HUDEP-2 (cell line): ENCODE measurements at regions not wholly inside any gene's neighbourhood (a gene's known extent, or its start where the extent isn't known, plus 50 kb on each side); places are given as distances from the start of the nearest gene placed in this dataset.

Experiments used
- DNase-seq, 76 experiments: peaks; one replicate each; lab custom pipeline; 2025; ENCODE audit not compliant: unreplicated experiment in 76 of 76; lab: John Stamatoyannopoulos, UW

DNA sequence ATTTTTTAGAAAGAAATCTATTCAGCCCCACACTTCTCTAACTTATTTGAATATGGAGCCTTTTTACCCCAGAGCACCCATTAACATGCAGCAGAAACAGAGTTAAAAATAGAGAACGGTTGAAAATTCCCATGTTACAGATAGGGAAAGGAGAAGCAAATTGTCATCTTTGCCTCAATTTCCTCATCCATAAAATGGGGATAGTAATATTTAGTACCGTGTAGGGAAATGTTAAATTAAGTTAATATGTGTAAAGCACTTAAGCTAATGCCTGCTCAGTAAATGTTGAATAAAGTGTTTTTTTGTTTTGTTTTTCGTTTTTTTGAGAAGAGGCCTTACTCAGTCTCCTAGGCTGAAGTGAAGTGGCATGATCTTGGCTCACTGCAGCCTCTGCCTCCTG, 50.3 kb downstream of the NAV1 start:
- no peak for DNase-seq

DNA sequence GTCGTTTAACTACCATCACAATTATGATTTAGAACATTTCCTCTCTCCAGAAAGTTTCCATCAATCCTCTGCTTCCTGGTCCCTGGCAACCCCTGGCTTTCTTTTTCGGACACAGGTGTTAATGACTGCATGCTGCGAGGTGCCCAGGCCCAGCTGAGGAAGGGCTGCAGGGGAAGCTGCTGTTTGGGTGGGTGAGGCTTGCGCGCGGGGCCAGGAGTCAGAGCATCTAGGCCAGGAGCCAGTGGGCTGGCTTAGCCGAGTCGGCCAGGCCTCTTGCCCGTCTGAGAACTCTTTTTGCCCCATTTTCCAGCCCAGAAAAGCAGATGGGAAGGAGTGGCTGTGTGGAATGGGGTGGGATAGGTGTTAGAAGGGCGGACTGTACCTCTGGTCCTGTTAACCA, 51.5 kb downstream of the NAV1 start:
- no peak for DNase-seq

DNA sequence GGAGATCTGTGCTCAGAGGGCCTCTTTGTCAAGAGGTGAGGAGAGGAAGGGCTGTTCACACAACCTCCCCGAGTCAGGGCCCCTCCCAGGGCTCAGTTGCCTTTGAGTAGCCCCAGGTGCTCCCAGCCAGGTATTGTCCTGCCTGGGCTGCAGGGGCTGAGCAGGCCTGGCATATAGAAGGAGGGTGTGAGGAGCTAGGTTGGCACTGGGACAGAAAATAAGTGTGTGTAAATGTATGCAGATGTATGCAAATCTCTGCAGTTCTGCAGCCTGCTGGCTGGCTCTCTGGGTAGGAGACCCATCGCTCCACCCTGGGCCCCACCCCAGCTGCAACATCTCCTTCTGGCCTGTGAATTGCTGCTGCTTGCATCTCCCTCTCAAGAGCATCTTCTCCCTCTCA, 52.4 kb downstream of the NAV1 start:
- DNase-seq: no peak

DNA sequence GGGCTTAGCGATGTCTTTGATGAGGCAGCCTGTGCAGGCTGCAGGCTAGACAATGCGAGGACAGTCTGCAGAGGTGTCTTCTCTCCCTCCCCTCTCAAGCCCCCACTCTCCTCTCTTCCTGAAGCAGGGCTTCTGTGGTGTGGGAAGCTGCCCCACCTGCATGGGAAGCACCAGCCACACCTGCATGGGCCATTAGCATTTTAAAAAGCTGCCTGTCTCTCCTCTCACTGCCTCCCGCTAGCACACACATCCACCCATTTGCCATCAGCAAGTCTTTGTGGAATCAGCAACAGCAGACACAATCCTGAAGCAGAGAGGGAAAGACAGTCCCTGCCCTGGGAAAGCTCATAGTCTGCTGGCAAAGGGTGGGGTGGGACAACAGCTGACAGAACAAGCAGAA, 53.1 kb downstream of the NAV1 start:
- no peak for DNase-seq

DNA sequence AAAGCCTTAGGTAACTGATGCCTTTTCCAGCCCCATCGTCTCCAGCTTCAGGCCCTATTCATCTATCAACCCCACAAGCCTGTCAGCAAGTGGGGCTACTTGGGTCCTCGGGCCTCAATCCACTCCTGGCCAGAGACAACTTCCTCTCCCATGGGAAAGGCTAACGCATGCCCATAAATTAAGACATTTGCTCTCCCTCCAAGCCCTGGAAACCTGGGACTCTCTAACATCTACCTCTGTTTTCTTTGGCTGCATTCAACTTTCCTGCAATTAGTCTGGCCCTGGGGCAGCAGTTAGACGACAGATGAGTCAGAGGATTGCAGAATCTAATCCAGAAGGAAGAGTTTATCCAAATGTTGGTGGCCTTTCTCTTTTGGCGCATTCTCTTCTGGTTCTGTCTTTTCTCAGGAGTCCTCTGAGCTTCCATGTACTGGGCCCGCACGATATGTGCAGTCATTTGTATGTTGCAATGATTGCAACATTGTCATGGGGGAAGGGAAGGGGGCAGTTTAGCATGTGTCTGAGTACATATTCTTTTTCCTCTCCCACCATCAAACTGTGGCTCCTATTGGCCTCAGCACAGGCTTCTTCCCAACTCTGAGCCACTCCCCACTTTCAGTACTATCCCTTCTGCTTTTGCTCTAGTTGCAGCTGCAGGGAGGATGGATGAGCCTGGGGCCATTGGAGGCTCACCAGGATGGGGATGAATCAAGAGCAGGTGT, 54.4 kb downstream of the NAV1 start:
- no peak for DNase-seq

DNA sequence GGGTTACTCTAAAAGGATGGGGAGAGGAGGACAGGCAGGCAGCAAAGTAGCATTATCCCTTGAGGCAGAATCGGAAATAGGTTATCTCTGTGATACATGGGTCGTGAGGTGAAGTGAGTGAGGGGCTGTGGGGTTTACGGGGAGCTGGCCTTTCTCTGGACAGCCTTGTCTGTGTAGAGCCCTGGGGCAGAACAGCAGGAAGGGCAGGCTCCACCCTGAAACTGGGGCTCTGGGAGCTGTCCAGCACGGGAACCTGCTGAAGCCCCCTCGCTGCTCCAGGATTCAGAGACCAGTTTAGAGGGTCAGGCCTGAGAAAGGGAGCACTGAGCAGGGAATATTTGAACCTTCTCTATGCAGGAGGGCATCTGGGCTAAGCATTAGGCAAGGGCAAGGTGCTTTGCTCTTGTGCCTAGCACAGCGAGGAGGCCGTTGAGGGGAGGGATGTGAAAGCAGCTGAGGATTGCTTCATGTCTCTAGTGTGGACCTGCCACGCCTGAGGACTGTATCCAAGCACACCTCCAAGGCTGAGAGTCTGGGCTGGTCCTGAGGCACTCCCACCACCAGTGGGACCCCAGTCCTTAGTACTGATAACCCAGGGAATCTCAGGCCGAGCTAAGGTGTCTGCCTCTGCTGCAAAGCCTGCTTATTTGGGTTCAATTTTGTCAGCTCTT, 55.8 kb downstream of the NAV1 start:
- DNase-seq: peak in 2 of 76 experiments; percentile 2 to 3

DNA sequence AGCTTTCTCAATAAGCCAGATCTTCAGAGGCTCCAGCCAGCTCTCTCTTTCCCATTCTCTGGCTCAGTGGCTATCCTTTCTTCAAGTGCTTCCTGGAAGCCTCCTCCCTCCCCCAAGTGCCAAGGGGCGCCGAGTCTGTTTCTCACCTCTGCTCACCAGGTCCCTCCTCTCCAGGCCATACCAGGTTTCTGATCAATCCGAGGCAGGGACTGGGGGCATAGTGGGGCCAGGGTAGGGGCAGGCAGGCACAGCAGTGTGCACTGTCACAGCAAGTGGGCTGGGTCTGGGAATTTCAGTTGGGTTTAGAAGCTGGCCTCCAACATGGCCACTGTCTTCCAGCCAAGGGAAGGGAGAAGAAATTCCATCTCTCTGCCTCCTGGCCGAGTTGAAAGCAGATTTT, 56.5 kb downstream of the NAV1 start:
- no peak for DNase-seq

DNA sequence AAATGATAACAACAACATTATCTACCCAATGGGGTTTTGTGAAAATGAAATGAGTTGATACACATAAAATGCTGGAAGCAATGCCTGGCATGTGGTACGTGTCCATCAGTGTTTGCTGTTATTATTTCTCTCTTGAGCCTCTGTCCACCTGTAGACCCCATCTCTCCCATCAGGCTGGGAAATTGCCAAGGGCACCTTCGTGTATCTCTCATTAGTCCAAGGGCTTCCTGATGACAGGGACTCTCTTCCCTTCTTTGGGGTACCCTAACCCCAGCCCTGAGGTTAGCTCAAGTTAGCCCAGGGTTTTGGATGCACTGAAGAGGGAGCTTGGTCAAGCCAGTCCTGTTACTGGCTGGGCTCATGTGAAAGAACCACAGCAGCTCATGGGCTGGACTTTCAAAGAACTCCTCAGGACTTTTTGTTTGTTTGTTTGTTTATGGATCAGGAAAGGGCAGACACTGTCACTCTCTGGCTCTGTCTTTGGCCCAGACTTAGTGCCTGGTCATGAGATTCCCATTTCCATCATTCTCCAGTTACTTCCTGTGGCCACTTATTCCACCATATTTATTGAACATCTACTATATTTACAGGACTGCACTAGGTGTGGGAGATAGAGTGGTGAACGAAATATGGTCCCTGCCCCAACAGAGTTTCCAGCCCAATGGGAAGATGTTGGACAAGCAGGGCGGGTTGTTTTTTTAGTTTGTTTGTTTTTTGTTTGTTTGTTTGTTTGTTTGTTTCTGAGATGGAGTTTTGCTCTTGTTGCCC, 57.4 kb downstream of the NAV1 start:
- no peak for DNase-seq

DNA sequence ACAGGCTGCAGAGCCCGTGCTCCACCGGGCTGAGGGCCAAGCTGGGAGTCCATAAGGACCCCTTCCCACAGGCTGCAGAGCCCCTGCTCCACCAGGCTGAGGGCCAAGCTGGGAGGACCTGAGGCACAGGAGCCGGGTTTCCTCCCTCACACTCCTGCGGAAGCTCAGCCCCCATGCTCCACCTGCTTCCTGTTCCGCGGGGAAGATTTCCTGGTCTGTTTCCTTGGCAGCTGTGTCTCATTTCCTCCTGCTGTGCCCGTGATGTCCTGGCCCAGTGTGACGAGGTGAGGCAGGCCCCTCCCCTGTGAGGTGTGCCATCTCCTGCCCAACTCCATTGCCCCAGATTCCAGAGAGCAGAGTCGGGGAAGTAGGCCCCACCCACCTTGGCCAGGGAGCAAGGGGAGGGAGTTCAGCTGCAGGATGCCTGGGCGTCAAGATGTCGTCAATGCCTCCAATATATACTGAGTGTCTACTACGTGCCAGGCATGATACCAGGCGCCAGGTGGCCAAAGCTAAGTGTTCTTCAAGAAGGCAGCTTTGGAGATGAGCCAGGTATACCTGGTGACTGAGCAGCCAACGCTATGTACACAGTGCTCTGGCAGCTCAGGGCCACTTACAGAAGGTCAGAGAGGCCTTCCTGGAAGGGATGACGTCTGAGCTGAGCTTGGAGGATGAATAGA, 58.8 kb downstream of the NAV1 start:
- DNase-seq: no peak

DNA sequence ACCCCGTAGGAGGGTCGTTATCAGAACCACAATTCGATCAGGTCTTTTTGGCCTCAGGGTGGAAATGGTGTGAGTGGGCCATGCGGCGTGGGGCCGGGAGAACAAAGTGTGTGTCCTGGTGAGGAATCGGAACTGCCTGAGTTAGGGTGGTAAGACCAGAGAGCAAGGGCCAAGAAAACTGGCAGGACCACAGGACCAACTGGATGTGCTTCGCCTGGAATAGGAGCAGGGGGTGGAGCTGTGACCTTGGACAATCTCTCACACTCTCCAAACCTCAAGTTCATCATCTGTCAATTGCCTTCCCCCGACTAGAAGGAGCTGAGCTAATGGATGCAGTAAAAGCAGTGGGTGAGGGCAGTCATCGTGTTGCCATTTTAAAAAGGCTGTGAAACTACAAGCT, 59.5 kb downstream of the NAV1 start:
- no peak for DNase-seq

DNA sequence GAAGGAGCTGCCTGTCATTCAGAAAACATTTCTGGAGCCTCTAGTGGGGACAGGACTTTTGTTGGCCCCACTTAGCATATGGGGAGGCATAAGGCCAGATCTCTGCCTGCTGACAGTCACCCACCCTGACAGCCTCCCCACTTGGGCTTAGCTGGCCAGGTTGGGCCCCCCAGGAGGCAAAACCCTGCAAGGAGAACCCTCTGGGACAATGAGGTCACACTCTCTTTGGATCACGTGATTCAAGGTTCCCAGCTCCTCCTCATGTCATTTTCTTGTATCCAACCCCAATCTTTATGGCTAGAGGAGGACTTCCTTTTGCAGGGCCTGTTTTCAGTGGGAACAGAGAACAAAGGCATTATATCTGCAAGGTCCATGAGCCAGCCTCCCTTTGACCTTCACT, 60.0 kb downstream of the NAV1 start:
- no peak for DNase-seq

DNA sequence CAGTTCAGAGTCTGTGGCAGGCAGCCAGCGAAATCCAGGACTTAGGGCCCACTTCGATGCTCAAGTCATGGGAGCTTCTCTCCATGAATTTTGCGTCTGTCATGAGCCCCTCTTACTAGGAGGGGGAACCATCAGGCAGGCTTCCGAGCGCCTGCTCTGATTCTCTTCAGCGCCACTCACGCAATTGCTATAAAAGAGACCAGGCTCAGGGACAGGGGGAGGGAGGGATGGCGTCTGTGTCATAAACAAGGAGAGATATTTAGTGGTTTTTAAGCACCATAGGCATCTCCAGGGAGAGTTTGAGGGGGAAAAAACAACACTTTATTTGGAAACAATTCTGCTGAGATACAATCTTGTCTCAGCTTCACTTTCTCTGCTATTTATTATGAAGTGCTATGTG, 60.6 kb downstream of the NAV1 start:
- DNase-seq: no peak

DNA sequence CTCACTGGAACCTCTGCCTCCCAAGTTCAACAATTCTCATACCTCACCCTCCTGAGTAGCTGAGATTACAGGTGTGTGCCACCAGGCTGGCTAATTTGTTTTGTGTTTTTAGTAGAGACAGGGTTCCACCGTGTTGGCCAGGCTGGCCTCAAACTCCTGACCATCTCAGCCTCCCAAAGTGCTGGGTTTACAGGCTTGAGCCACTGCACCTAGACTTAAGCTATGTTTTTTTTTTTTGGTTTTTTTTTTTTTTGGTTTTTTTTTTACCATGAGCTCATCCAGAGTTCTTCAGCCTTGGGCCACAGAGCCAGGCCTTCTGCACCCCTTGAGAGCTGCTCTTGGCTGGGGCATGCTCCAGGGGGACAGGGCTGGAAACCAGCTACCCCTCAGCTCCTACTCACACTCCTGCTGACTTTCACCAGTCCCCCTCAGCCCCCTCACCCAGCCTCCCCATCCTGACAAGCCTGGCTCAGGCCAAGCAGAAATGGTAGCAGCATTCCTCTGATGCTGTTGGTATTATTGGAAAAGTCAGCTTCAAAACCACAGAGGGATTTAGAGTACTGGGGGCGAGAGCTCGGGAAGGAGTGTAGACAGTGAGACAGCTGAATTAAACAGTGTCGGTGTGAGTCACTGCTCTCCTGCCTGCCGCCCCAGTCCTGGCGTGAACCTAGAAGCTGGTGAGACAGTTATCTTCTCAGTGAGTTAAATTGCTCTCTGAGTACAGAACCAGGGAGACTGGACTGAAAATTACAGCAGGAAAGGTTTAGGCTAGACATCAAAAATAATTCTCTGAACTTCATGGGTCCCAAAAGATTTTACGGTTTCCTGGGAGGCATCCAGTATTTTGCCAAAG, 63.7 kb downstream of the NAV1 start:
- DNase-seq: no peak

DNA sequence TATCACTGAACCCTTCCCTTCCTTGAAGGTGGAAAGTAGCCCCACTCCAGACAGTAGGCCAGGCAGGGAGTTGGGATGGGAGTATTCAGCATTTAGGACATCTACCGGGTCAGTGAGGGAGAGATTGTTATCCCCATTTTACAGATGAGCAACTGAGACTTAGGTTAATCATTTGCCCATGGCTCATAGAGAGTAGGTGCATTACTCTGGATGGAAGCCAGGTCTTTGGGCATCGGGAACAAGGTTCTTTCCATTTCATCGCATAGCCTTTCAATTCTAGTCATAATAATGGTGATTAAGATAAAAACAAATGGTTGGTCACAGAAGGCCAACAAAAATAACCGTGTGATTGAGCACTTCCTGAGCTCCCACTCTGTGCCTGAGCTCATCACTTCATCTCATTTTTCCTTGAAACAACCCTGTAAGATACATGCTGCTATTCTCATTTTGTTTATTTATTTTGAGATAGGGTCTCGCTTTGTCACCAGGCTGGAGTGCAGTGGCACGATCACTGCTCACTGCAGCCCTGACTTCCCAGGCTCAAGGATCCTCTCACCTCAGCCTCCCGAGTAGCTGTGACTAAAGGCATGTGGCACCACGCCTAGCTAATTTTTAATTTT, 64.8 kb downstream of the NAV1 start:
- no peak for DNase-seq

DNA sequence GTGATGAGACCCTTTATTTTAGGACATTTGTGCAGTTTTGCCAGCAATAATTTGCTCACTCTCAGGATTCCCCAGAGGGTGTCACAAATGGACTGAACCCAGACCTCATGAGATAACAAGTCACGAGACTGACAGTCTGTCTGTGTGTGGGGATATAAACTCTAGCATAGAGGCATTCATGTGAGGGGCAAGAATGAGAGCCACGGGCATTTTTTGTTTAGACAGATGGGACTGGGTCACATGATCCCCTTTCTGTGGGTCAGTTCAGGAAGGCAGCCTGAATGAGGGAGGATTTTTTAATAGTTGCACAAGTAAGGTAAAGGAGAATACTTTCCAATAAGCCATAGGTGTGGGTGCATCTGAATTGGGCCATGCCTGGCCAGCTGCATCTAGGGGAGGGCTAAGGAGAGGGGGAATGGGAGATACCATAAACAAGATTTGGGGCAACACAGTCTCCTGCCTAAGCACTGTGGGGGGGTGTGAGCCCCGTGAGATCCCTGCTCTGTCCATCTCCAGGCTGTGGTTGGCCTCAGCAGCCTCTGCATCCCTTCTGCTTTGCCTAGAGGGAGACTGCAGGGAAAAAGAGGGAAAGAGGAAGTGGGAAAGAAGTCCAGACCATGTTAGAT, 66.6 kb downstream of the NAV1 start:
- no peak for DNase-seq

DNA sequence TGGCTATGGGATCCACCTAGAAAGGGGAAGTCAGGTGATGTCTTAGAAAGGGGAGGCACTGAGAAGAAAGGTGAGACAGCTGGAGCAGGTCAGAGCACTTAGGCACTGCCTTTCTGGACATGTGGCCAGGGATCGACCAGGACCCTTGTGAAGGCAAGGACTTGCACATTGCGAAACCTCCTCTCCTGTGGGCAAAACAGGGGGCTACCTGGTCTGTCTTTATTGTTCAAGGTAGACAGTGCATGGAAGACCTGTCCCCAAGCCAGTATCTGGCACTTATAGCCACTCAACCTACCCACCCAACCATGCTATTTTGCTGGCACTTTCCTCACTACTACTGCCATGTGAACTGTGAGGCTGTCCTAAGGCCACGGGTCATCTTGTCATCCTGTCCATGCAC, 67.2 kb downstream of the NAV1 start:
- DNase-seq: no peak

DNA sequence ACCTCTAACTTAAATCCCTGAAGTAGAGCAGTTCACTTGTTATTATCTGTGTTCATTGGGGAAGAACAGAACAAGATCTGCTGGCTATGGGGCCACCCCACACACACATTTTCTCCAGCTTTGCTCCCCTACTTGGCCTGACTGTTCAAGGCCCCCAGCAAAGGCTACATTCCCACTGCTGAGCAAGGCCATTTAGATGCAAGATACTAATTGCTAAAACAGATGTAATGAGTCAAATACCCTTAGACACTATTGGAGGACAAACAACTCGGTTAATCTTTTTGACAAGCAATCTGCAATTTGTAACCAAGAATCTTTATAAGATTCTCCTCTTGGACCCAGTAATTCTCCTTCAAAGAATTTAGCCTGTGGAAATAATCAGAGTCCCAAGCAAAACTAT, 67.7 kb downstream of the NAV1 start:
- DNase-seq: no peak

DNA sequence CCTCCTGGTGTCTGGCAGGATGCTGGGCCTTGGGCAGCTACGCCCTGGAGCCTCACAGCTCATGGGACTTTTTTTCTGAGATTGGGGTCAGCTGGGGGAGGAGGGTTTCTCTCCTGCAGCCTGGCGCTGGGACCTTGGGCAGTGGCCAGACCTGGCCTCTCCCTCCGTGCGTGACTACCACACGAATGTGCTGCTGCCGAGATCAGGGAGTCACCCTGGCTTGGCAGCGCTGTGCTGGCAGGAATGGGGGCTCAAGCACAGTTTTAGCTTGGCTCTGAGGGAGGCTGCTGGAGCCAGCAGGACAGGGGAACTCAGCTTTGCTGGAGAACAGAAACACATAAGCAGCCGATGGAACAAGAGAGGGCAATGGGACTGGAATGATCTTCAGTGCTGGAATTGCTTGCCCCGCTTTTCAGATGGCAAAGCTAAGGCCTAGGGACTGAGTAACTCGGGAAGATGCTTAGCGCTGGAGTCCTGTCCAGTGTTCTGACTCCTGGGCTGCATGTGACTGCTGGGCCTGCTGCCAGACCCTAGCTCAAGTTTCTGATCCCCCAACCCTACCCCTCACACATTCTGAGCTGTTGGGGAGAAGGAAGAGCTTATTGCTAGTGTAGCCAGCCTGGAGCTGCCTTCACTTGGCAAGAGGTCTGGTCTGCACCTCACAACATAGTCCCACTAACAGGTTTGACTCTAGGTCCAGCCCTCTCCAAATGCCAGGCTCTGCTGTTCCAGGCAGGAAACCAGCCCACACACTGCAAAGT, 69.9 kb downstream of the NAV1 start:
- no peak for DNase-seq
